Fibroblast of lung (primary cell): ENCODE measurements at regions not wholly inside any gene's neighbourhood (a gene's known extent, or its start where the extent isn't known, plus 50 kb on each side); places are given as distances from the start of the nearest gene placed in this dataset.

Experiments used
- DNase-seq, 2 donors: peaks; one replicate each; pipeline versions ENCODE4 v3.0.0 to v3.0.0-alpha.2; 2010; ENCODE audit warnings: low read depth in 2 of 2
- H2AFZ ChIP-seq: 2 replicates; pipeline ENCODE4 v1.5.1; 2012; ENCODE audit warnings: low read length, control low read depth, inconsistent platforms
- H3K27ac ChIP-seq: 2 replicates; pipeline ENCODE4 v1.5.1; 2011; ENCODE audit warnings: low read length, control low read depth; ENCODE audit not compliant: insufficient read depth
- H3K27me3 ChIP-seq: 2 replicates; pipeline ENCODE4 v1.5.1; 2011; ENCODE audit warnings: mild to moderate bottlenecking, low read length; ENCODE audit not compliant: control insufficient read depth, insufficient read depth
- H3K36me3 ChIP-seq: 2 replicates; pipeline ENCODE4 v1.5.1; 2011; ENCODE audit warnings: low read length; ENCODE audit not compliant: control insufficient read depth, insufficient read depth
- H3K4me1 ChIP-seq: 2 replicates; pipeline ENCODE4 v1.5.1; 2011; ENCODE audit warnings: low read length; ENCODE audit not compliant: control insufficient read depth, insufficient read depth; ENCODE audit errors: extremely low read depth
- H3K4me2 ChIP-seq: 2 replicates; pipeline ENCODE4 v1.5.1; 2011; ENCODE audit warnings: low read length, control low read depth; ENCODE audit not compliant: insufficient read depth; ENCODE audit errors: extremely low read depth
- H3K4me3 ChIP-seq, 4 experiments: fragments of 200-600 bp in 1 of 4; sonication (generic) in 1 of 4; replicated peaks in 1 of 4; 2 replicates each; pipeline ENCODE4 v1.5.1; 2011 to 2016; ENCODE audit warnings: low read length in 4 of 4, low read depth in 3 of 4, mild to moderate bottlenecking in 3 of 4, control low read depth in 2 of 4, inconsistent platforms in 1 of 4, mixed read lengths in 1 of 4; ENCODE audit not compliant: insufficient read depth in 1 of 4; ENCODE audit errors: control extremely low read depth in 1 of 4
- H3K79me2 ChIP-seq: 2 replicates; pipeline ENCODE4 v1.5.1; 2012; ENCODE audit warnings: mild to moderate bottlenecking, low read length, inconsistent platforms; ENCODE audit not compliant: control insufficient read depth, insufficient read depth
- H3K9ac ChIP-seq: 2 replicates; pipeline ENCODE4 v1.5.1; 2011; ENCODE audit warnings: mild to moderate bottlenecking, low read length, control low read depth; ENCODE audit not compliant: insufficient read depth
- H3K9me3 ChIP-seq: 2 replicates; pipeline ENCODE4 v1.5.1; 2012; ENCODE audit warnings: low read depth, low read length; ENCODE audit not compliant: control insufficient read depth, insufficient read depth
- H4K20me1 ChIP-seq: 2 replicates; pipeline ENCODE4 v1.5.1; 2011; ENCODE audit warnings: low read length; ENCODE audit not compliant: control insufficient read depth, insufficient read depth; ENCODE audit errors: extremely low read depth
- EZH2 ChIP-seq: IDR thresholded peaks from 2 replicates; pipeline ENCODE4 v1.5.1; 2012; ENCODE audit warnings: low read length, control low read depth, mild to moderate bottlenecking; ENCODE audit errors: missing control alignments
- TF ChIP-seq, protein P1 (sequence below), 2 donors: IDR thresholded peaks in 1 of 2; conservative IDR thresholded peaks in 1 of 2; 1 replicate in 1 of 2; 2 replicates in 1 of 2; pipeline ENCODE4 v1.5.1; 2011 to 2012; ENCODE audit warnings: low read length in 2 of 2, control low read depth in 1 of 2, inconsistent platforms in 1 of 2, low read depth in 1 of 2, mild to moderate bottlenecking in 1 of 2

DNA sequence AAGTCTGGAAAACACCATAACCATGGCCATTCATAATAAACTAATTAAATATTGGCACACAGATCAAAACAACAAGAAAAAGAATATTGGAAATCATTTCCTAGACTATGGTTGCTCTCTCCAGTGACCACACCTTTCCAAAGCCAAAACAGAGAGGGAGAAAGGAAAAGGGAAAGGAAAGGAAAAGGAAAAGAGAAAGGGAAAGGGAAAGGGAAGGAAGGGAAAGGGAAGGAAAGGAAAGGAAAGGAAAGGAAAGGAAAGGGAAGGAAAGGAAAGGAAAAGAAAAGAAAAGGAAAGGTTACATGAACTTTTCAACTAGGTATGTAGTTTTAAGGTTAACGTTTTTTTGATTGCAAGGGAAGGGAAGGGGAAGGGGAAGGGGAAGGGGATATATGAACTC is 360.5 kb upstream of the SLC39A10 start:
- no peak overlapping the region for H3K9ac ChIP-seq
- H3K27ac ChIP-seq: no peak overlapping the region
- H3K4me3 ChIP-seq: no peak overlapping the region
- no peaks in the 10 kb centered on the region for H3K79me2 ChIP-seq
- no peak for TF ChIP-seq EZH2
- TF ChIP-seq, protein P1, sequence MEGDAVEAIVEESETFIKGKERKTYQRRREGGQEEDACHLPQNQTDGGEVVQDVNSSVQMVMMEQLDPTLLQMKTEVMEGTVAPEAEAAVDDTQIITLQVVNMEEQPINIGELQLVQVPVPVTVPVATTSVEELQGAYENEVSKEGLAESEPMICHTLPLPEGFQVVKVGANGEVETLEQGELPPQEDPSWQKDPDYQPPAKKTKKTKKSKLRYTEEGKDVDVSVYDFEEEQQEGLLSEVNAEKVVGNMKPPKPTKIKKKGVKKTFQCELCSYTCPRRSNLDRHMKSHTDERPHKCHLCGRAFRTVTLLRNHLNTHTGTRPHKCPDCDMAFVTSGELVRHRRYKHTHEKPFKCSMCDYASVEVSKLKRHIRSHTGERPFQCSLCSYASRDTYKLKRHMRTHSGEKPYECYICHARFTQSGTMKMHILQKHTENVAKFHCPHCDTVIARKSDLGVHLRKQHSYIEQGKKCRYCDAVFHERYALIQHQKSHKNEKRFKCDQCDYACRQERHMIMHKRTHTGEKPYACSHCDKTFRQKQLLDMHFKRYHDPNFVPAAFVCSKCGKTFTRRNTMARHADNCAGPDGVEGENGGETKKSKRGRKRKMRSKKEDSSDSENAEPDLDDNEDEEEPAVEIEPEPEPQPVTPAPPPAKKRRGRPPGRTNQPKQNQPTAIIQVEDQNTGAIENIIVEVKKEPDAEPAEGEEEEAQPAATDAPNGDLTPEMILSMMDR (conservative IDR thresholded peaks at IDR 0.05 in 1 of 2, IDR thresholded peaks at IDR 0.05 in 1 of 2; ENCODE audit: low read depth in 1 of 2, low read length in 2 of 2): no peak
- H3K4me2 ChIP-seq: no peak overlapping the region
- H3K9me3 ChIP-seq: no peaks in the 10 kb centered on the region
- DNase-seq: no peak
- no peaks in the 10 kb centered on the region for H3K4me1 ChIP-seq
- no peaks in the 10 kb centered on the region for H4K20me1 ChIP-seq
- no peaks in the 10 kb centered on the region for H3K27me3 ChIP-seq
- H3K36me3 ChIP-seq: no peaks in the 10 kb centered on the region
- H2AFZ ChIP-seq: no peak overlapping the region

DNA sequence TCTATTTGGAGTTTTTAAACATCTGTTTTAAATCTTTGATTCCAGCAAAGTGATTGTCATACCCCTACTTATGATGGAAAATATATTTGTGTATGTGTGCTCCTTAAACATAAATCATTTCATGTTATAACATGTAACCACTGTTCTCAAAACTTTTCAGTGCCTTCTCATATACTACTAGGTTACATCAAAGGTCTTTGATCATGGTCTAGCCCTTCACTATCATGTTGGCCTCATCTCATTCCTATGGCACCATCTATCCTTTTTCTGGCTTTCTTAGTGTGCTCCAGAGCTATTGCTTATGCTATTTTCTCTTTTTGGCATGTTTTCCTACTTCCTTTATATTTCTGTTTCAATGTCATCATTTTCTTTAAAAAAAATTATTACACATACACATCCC is 367.9 kb upstream of the SLC39A10 start:
- Histone ChIP-seq H3K9ac (no peak overlapping the region), H3K27me3 (no peaks in the 10 kb centered on the region), H3K79me2 (no peaks in the 10 kb centered on the region), H4K20me1 (no peaks in the 10 kb centered on the region), H3K36me3 (no peaks in the 10 kb centered on the region), H3K4me2 (no peak overlapping the region), H3K9me3 (no peaks in the 10 kb centered on the region), H3K4me3 (no peak overlapping the region), H2AFZ (no peak overlapping the region), H3K27ac (no peak overlapping the region), H3K4me1 (no peaks in the 10 kb centered on the region)
- TF ChIP-seq, protein P1 (conservative IDR thresholded peaks at IDR 0.05 in 1 of 2, IDR thresholded peaks at IDR 0.05 in 1 of 2; ENCODE audit: low read depth in 1 of 2, low read length in 2 of 2): no peak
- no peak for TF ChIP-seq EZH2
- no peak for DNase-seq

DNA sequence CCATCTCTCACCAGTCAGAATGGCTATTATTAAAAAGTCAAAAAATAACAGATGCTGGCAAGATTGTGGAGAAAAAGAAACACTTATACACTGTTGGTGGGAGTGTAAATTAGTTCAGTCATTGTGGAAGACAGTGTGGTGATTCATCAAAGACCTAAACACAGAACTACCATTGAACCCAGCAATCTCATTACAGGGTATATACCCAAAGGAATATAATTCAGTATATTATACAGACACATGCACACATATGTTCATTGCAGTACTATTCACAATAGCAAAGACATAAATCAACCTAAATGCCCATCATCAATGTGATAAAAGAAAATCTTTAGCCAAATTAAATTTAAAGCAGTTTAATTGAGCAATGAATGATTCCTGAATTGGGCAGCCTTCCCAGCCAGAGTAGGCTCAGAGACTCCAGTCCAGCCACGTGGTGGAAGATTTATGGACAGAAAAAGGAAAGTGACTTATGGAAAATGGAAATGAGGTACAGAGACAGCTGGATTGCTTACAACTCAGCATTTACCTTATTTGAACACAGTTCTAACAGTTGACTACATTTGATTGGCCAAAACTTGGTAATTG is 377.1 kb upstream of the SLC39A10 start:
- TF ChIP-seq EZH2: no peak
- TF ChIP-seq, protein P1 (conservative IDR thresholded peaks at IDR 0.05 in 1 of 2, IDR thresholded peaks at IDR 0.05 in 1 of 2; ENCODE audit: low read depth in 1 of 2, low read length in 2 of 2): no peak
- Histone ChIP-seq H3K9ac (no peak overlapping the region), H4K20me1 (no peaks in the 10 kb centered on the region), H3K79me2 (no peaks in the 10 kb centered on the region), H2AFZ (no peak overlapping the region), H3K27me3 (no peaks in the 10 kb centered on the region), H3K36me3 (no peaks in the 10 kb centered on the region), H3K9me3 (no peaks in the 10 kb centered on the region), H3K4me3 (no peak overlapping the region), H3K4me2 (no peak overlapping the region), H3K27ac (no peak overlapping the region), H3K4me1 (no peaks in the 10 kb centered on the region)
- DNase-seq: peak; percentile 1 to 6
